HPDE6-E6E7 (cell line): ENCODE measurements at regions not wholly inside any gene's neighbourhood (a gene's known extent, or its start where the extent isn't known, plus 50 kb on each side); places are given as distances from the start of the nearest gene placed in this dataset.
"Not testable (repeated sequence)": the region's sequence is repeated elsewhere in the genome, so short reads cannot be mapped to it uniquely, and the experiment has no call there.

Experiments used
- DNase-seq: peaks from one replicate; pipeline ENCODE4 v3.0.0; 2011; ENCODE audit warnings: missing footprints; ENCODE audit errors: extremely low spot score

DNA sequence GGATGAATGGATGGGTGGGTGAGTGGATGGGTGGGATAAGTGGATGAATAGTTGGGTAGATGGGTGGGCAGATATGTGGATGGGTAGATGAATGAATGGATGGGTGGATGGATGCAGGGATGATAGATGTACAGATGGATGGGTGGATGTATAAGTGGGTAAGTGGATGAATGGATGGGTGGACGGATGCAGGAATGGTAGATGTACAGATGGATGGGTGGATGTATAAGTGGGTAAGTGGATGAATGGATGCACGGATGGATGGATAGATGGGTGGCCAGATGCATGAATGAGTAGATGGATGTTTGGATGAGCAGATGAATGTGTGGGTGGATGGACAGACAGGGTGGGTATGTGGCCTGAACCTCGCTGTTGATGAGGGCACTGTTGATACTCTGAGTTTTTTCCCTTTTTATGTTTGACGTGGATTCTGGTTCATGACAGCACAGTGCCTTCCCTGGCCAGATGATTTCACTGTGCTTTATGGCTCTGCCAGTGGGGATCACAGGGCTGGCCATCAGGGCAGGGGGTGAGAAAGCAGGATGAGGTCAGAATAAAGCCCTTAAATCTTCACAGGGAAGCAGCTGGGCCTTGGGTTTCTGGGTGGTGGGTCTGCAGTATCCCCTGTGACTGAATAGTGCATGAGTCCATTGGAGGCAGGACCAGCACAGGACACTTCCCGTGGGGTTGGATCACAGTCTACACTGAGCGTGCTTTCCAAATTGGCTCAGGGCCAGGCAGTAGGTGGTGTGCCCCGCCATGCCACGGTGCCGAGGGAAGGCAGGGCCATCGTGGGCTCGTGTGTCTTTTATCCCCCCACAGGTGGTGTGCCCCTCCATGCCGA is 213.2 kb downstream of the BANP start:
- not testable (repeated sequence) for DNase-seq

DNA sequence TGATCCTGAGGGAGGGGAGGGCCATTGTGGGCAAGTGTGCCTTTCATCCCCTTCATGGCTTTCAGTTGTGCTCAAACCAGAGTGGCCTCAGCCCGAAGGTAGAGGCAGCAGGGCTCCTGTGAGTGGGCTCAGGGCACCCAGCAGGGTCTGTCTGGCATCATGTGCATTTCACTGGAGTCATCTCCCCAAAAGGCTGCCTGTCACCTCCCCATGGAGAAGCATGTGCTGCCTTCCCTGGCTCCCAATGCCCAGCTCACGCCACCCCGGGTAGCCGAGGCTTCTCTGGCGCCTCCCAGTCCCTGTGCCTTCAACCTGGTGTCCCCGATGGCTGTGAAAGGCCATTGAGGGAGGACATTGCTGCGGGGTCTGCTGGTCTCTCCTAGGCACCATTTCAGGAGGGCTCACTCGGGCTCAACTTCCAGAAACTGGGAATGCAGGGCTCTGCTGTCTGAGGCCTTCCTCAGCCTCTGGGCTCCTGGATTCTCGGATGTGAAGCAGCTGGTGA is 213.9 kb downstream of the BANP start:
- not testable (repeated sequence) for DNase-seq

DNA sequence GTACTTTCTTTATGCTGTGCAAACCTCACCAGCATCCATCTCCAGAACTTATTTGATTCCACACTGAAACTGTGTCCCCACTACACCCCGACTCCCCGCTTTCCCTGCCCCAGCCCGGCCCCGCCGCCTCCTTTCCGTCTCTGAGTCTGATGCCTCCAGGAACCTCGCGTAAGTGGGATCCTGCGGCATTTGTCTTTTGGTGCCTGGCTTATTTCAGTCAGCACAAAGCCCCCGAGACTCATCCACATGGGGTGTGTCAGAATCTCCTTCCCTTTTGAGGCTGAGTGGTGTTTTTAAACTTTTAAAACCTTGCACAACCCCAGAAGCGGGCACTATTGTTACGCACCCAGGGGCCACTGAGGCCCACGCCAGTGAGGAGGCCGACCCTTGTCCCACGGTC is 214.4 kb downstream of the BANP start:
- not testable (repeated sequence) for DNase-seq

DNA sequence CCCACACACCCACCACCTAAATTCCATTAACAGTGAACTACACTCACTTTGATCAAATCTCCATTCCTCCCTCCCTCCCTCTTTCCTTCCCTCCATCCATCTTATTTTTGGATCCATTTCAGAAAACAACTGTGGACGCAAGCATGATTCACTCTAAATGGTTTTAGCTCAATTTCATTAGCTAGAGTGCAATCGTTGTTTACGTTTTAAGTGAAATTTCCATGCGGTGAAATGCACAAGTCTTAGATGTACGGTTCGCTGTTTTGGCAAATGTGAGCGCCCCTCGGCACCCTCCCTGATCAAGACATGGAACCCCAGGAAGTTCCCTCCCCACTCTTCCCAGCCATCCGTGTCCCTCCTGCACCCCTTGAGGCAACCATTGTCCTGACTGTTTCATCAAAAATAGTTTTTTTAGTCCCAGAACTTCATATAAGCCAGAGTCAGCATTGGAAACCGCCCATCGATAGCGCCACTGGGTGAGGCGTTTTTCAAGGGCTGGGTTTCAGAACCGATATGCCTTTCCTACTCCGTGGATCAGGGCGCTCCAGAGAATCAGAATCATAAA is 215.1 kb downstream of the BANP start:
- not testable (repeated sequence) for DNase-seq

DNA sequence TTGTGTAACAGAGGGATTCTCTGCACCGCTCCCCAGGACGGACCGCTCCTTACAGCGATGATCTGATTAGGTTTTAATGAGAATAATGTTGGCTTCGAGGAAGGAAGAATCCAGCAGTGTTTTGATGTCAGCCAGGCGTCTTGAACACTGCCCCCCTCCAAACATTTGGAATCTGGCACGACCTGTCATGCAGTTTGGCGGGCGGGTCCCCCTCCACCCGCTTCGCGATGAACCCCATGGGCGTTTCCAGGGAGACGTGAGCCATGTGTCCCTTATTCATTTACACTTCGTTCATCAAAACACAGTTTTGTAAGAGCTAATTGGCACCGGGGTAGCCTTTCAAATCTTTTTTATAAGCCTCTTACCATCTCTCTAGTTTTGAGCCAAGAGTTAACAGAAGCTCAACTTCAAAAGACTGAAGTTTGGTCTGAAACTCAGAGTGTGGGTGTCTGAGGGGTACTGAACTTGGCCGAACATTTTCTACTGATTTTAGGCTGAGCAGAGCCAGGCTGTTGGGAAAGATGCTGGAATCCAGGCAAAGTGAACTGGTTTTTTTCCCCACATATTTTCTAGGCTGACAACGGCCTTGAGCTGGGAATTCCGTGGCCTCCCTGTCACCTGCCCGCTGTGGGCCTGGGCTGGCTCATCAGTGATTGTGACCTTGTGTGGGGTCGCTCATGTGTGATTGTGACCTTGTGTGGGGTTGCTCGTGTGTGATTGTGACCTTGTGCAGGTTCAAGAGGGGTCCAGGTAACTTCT is 214.8 kb upstream of the ZNF469 start:
- DNase-seq: not testable (repeated sequence)

DNA sequence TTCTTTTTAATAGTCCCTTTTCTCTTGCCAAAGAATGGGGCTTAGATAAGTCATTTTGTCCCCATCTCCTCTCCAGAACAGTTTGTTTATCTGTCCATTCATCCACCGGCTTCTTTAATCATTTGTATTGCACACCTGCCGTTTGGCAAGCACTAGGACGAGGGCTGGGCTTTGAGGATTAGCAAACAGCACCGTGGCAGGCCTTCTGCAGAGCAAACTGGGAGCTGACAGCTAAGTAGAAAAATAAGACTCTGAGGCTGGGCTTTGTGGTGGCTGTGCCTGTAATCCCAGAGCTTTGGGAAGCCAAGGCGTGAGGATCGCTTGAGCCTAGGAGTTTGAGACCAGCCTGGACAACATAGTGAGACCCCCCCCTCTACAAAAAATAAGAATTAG is 214.2 kb upstream of the ZNF469 start:
- not testable (repeated sequence) for DNase-seq

DNA sequence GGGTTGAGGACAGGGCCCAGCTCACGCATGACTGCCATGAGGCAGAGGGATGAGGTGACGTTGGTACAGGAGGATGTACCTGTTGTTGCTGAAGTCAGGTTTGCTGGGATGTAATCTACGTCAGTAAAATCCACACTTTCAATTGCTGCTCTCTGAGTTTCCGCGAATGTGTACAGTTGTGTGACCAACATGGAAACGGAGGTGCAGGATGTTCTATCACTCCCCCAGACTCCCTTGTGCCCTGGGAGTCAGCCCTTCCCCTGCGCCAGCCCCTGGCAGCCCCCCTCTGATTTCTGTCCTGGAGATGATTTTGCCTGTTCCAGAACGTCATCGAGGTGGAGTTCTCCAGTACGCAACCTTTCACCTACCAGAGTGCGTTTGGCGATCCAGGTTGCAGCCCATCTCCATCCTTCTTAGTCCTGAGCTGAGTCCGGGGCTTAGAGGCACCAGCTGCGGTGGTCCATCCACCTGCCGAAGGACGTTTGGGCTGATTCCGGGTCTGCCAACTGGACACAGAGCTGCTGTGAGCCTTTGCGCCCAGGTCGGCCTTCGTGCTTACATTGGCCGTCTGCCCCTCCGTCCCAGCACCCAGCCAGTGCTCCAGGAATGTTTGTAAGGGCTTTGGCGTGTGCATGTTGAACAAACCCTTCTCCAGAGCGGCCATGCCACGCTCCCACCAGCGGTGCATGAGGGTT is 213.5 kb upstream of the ZNF469 start:
- DNase-seq: not testable (repeated sequence)

DNA sequence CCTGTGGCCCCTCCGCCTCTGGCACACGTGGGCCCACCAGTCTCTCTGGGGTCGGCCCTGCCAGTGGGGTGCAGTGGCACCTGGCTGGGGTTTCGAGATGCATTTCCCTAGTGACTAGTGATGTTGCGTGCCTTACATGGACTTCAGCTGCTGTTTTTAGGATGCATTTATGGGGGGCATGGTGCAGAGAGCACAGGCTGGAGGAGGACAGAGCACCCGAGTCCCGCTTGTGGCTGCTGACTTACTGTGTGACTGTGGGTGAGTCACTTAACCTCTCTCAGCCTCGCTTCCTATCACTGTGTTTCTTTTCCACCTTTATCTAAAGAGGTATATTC is 213.0 kb upstream of the ZNF469 start:
- not testable (repeated sequence) for DNase-seq

DNA sequence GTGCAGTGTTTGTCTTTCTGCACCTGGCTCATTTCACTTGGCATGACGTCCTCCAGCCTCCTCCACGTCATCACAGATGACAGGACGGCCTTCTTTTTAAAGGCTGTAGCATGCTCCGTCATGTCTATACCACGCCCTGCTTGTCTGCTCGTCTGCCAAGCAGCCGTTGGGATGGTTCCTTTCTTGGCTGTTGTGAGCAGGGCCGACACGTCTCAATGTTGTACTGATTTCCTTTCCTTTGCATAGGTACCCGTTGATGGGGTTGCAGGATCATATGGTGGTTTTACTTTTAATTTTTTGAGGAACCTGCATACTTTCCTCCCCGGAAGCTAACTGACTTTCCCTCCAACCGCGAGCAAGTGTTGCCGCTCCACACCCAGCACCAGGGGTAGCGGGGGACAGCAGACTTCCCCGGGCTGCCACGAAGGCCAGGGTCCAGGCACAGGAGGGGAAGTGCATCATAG is 212.2 kb upstream of the ZNF469 start:
- DNase-seq: no peak

DNA sequence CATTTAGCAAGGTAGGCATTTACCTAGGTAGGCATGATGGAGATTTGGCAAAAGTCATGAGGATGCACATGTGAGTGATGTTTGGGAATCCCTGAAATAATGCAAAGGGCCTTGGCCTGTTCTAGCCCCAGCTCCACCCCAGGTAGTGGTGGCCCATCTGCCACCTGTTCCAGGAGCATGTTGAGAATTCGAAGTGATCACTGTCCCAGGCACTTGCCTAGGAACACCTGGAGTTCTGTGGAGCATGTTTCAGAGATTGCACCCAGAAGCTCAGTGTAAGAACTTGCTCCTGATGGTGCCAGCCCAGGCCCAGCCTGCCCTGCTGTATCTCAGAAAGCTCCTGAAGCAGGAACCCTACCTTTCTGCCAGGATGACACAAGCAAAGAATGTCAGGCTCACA is 211.6 kb upstream of the ZNF469 start:
- DNase-seq: not testable (repeated sequence)

DNA sequence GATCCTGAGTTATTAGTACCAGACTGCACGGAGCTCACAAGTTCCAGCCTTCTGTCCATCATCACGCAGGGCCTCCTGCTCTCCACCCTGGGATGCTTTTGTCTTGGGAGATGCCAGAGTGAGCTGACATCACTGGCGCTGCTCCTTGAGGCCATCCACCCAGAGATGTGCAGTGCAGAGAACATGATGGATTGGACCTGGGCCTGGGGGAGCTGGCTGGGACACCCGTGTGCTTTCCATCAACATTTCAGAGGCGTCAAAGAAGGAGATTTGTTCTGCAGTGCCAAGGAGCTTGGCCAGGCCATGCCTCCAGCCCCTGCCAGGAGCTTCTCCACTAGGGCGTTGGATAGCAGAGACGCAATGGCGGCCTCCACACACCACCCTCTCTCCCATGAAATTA is 206.6 kb upstream of the ZNF469 start:
- DNase-seq: not testable (repeated sequence)

DNA sequence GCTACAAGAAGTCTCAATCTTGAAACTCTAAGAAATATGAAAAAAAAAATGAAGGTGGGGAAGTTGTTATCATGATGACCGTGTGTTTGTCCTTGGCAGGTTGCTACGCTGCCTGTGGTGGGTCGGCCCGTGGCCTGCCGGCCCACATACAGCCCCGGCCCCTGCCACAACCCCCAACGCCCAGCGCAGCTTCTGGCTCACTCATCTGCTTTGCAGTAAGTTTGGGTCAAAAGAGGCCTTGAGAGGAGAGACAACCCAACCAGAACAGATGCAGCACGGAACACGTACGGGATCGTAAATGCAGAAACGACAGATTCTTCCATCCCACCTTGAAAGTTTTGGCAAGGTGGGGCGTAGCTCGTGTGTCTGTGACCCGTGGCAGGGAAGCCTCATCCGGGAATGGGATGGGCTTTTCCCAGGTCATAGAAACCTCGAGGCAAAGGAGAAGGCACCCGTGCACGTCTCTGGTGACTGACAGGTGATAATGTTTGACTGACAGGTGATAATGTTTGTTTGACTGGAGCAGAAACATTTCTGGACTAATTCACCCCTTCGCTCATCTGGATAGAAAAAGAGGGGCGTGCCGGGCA is 206.1 kb upstream of the ZNF469 start:
- not testable (repeated sequence) for DNase-seq

DNA sequence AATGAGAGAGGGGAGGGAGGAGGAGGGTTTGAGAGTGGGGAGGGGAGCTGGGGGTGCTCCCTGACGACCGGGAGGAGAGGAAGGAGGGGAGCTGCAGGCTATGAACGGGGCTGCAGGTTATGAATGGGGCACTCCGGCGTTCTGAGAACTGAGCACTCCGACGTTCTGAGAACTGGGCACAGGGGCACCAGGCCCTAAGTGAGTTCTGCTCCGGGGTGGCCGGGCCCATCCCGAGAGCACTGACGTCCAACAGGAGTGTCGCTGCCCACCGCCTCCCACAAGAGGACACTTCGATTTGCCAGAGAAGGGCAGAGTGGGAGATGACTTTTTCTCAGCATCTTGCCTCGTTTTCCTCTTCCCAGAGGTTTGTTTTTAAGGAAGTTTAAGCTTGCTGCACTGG is 204.5 kb upstream of the ZNF469 start:
- not testable (repeated sequence) for DNase-seq

DNA sequence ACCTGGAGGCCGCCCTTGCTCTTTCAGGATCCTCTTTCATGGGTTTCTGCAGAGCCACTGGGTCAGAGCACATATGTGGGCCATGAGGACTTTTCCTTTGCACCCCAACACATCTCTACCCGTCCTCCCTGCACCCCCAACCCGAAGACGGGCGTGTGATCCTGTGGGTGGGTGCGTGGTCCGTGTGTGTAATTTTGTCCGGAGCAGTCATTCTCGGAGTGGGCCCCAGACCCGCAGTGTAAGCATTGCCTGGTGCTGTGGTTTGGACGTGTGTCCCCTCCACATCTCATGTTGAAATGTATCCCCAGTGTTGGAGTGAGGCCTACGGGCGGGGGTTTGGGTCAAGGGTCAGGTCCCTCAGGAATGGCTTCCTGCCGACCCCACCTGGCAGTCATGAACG is 203.9 kb upstream of the ZNF469 start:
- not testable (repeated sequence) for DNase-seq

DNA sequence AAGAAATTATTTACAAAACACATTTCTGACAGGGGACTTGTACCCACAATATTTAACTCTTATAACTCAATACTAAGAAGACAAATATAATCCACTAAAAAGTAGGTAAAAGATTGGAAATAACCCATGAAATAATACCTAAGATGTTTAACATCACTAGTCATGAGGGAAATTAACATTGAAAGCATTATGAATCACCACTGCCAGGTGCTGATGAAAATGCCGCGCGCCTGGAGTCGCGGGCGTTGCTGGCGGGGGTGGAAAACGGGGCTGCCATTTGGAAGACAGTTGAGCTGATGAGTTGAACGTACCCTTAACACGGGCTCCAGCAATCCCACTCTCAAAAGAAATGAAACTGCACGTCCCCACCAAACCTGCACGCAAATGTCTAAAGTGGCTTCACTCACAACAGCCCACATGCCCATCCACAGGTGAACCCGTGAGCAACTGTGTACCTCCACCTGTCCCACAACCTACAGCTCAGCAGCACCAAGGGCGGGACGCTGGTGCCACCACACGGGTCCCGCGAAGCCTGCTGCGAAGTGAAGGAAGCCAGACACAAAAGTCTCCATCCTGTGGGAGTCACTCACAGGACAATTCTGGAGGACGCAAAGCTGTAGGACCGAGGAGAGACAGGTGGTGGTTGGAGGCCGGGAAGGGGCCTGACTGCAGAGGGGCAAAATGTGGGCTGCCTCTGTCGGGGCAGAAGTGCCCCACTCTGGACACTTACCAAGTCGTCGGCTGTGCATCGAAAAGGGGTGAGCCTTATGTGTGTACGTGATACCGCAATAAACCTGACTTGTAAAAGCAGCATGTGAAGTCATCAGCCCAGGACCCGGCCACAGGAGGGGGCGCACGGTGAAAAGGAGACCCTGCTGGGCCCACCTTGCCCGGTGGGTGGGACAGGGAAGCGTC is 199.5 kb upstream of the ZNF469 start:
- not testable (repeated sequence) for DNase-seq

DNA sequence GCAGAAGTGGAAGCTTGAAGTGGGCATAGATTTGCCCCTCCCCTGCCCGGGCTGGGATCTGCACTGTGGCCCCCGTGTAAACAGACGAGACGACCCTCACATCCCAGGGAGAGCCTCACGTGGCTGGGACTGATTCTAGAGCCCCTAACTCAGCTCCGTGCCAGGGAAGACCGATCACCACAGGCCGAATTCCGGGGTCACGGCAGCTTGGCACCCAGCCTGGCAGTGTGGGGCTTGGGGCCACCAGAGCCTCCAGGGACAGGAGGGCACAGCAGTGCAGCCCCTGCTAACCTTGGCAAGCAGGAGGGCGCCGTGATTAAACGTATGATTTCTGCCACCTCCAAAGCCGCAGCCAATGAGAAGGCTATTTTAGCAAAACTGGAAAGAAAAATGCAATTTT is 198.7 kb upstream of the ZNF469 start:
- DNase-seq: not testable (repeated sequence)

DNA sequence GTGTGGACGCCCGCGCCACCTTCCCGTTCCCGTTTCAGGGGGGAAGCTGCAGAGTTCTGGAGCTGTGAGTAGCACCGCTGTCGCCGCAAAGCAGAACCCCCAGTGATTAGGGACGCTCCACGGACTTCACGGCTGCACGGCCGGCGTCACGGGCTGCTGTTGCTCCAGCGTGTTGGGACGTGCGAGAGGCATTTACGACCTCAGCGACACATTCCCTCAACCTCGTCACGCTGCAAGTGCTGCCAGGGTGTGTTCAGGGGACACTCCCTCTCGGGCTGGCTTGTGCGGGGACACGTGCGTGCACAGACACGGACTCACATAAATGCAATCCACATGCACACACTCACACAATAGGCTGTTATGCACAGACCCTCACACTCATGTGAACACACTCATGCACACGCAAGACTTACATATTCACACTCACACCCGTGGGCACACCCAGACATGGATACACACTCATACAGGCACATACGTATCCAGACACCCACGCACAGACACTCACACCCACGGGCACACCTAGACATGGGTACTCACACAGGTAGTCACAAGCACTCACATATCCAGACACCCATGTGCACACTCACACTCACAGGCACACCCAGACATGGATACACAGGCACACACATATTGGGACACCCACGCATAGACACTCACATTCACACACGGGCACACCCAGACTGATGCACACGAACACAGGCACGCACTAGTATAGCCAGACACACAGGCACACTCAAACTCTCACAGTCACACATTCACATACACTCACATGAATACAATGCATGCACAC is 198.0 kb upstream of the ZNF469 start:
- DNase-seq: not testable (repeated sequence)

DNA sequence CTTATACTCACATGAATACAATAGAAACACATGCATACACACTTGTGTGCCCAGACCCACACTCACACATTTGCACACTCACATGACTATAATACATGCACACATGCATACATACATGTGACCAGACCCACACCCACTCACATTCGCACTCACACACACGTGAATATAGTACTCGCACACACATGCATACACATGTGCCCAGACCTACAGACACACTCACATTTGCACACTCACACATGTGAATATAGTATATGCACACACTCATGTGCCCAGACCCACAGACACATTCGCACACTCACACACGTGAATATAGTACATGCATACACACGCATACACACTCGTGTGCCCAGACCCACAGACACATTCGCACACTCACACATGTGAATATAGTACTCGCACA is 197.4 kb upstream of the ZNF469 start:
- not testable (repeated sequence) for DNase-seq
